ENCODE measurements at regions not wholly inside any gene's neighbourhood (a gene's known extent, or its start where the extent isn't known, plus 50 kb on each side); places are given as distances from the start of the nearest gene placed in this dataset.

GRCh38 chr11:134647066-134647743 lies 235.2 kb upstream of the B3GAT1 start:
- no peak overlapping the region for H3K9ac ChIP-seq (ENCODE audit: low read depth, low read length, poor library complexity, severe bottlenecking)
- H3K4me1 ChIP-seq (ENCODE audit: insufficient read depth, low read length, poor library complexity, severe bottlenecking), result no peaks in the 10 kb centered on the region
- H2AFZ ChIP-seq (ENCODE audit: low read length), result no peak overlapping the region
- H3K27me3 ChIP-seq (ENCODE audit: insufficient read depth, low read length, poor library complexity, severe bottlenecking), result no peaks in the 10 kb centered on the region
- peaks cover 3% of the 10 kb centered on the region; the same call in 1 of the 2 replicates for H3K9me3 ChIP-seq (ENCODE audit: insufficient read depth, low read depth, low read length)
- H3F3A ChIP-seq (ENCODE audit: low read depth), result no peaks in the 10 kb centered on the region
- no peaks in the 10 kb centered on the region for H4K20me1 ChIP-seq (ENCODE audit: insufficient read depth, low read length, poor library complexity, severe bottlenecking)
- H3K36me3 ChIP-seq (ENCODE audit: insufficient read depth, low read length), result no peaks in the 10 kb centered on the region
- TF ChIP-seq EZH2phosphoT487 (IDR thresholded peaks at IDR 0.05; ENCODE audit: borderline replicate concordance), result no peak
- no peak for TF ChIP-seq CTCF (conservative IDR thresholded peaks at IDR 0.05; ENCODE audit: low read length)
- H3K4me2 ChIP-seq (ENCODE audit: low read depth, low read length, poor library complexity, severe bottlenecking), result peak overlapping the region; percentile 4
- no peaks in the 10 kb centered on the region for H3K9me2 ChIP-seq (replicated peaks; ENCODE audit: low read depth, low read length)
- H3K4me3 ChIP-seq (ENCODE audit: low read length, poor library complexity, severe bottlenecking), result no peak overlapping the region
- no peaks in the 10 kb centered on the region for H3K79me2 ChIP-seq (ENCODE audit: insufficient read depth, low read length)

- H4K20me1 ChIP-seq (ENCODE audit: insufficient read depth, low read length, poor library complexity, severe bottlenecking), result no peaks in the 10 kb centered on the region
- H3K4me2 ChIP-seq (ENCODE audit: low read depth, low read length, poor library complexity, severe bottlenecking), result peak overlapping the region; percentile 4
- no peaks in the 10 kb centered on the region for H3K36me3 ChIP-seq (ENCODE audit: insufficient read depth, low read length)
- H3F3A ChIP-seq (ENCODE audit: low read depth), result no peaks in the 10 kb centered on the region
- no peaks in the 10 kb centered on the region for H3K27me3 ChIP-seq (ENCODE audit: insufficient read depth, low read length, poor library complexity, severe bottlenecking)
- no peak overlapping the region for H2AFZ ChIP-seq (ENCODE audit: low read length)
- no peak overlapping the region for H3K9ac ChIP-seq (ENCODE audit: low read depth, low read length, poor library complexity, severe bottlenecking)
- no peak overlapping the region for H3K4me3 ChIP-seq (ENCODE audit: low read length, poor library complexity, severe bottlenecking)
- no peak for TF ChIP-seq CTCF (conservative IDR thresholded peaks at IDR 0.05; ENCODE audit: low read length)
- H3K4me1 ChIP-seq (ENCODE audit: insufficient read depth, low read length, poor library complexity, severe bottlenecking), result no peaks in the 10 kb centered on the region
- peaks cover 3% of the 10 kb centered on the region; the same call in 1 of the 2 replicates for H3K9me3 ChIP-seq (ENCODE audit: insufficient read depth, low read depth, low read length)
- H3K9me2 ChIP-seq (replicated peaks; ENCODE audit: low read depth, low read length), result no peaks in the 10 kb centered on the region
- no peaks in the 10 kb centered on the region for H3K79me2 ChIP-seq (ENCODE audit: insufficient read depth, low read length)
Measured at GRCh38 chr11:134646561-134646960, 234.5 kb upstream of the B3GAT1 start.

- Histone ChIP-seq H3K4me3 (ENCODE audit: low read length, poor library complexity, severe bottlenecking) (no peak overlapping the region), H3K9me2 (replicated peaks; ENCODE audit: low read depth, low read length) (no peaks in the 10 kb centered on the region), H3F3A (ENCODE audit: low read depth) (no peaks in the 10 kb centered on the region), H3K9me3 (ENCODE audit: insufficient read depth, low read depth, low read length) (no peaks in the 10 kb centered on the region), H3K4me2 (ENCODE audit: low read depth, low read length, poor library complexity, severe bottlenecking) (no peak overlapping the region), H3K9ac (ENCODE audit: low read depth, low read length, poor library complexity, severe bottlenecking) (no peak overlapping the region), H3K79me2 (ENCODE audit: insufficient read depth, low read length) (no peaks in the 10 kb centered on the region), H4K20me1 (ENCODE audit: insufficient read depth, low read length, poor library complexity, severe bottlenecking) (no peaks in the 10 kb centered on the region), H3K36me3 (ENCODE audit: insufficient read depth, low read length) (no peaks in the 10 kb centered on the region), H3K27me3 (ENCODE audit: insufficient read depth, low read length, poor library complexity, severe bottlenecking) (no peaks in the 10 kb centered on the region), H3K4me1 (ENCODE audit: insufficient read depth, low read length, poor library complexity, severe bottlenecking) (no peaks in the 10 kb centered on the region), H2AFZ (ENCODE audit: low read length) (no peak overlapping the region)
- TF ChIP-seq EZH2phosphoT487 (IDR thresholded peaks at IDR 0.05; ENCODE audit: borderline replicate concordance), result no peak
- TF ChIP-seq CTCF (conservative IDR thresholded peaks at IDR 0.05; ENCODE audit: low read length), result no peak
Measured at GRCh38 chr11:134645576-134645975, 233.5 kb upstream of the B3GAT1 start.

Measured in Loucy (cell line).